GM19240 (cell line): ENCODE measurements at regions not wholly inside any gene's neighbourhood (a gene's known extent, or its start where the extent isn't known, plus 50 kb on each side); places are given as distances from the start of the nearest gene placed in this dataset.

ENCODE experiments used
- DNase-seq: peaks from one replicate; pipeline ENCODE4 v3.0.0; 2011; ENCODE audit warnings: low spot score; ENCODE audit not compliant: insufficient read length

GRCh38 chr4:176971576-176972115, 178.9 kb upstream of the VEGFC start:
- DNase-seq: no peak

- no peak for DNase-seq
Measured at GRCh38 chr4:176979416-176979815, 186.7 kb upstream of the VEGFC start.

- DNase-seq: no peak
Measured at GRCh38 chr4:176981074-176981473, 188.4 kb upstream of the VEGFC start.

- DNase-seq: no peak
Measured at GRCh38 chr4:176981551-176981950, 188.8 kb upstream of the VEGFC start.

GRCh38 chr4:176988226-176988625, 195.5 kb upstream of the VEGFC start:
- DNase-seq: no peak

- no peak for DNase-seq
Measured at GRCh38 chr4:176989186-176989585, 196.5 kb upstream of the VEGFC start.

- no peak for DNase-seq
Measured at GRCh38 chr4:176999935-177000543, 207.3 kb upstream of the VEGFC start.

- DNase-seq: no peak
Measured at GRCh38 chr4:177001271-177002175, 208.8 kb upstream of the VEGFC start.

GRCh38 chr4:177005674-177006230, 213.0 kb upstream of the VEGFC start:
- no peak for DNase-seq

GRCh38 chr4:177006331-177006730, 213.6 kb upstream of the VEGFC start:
- no peak for DNase-seq

GRCh38 chr4:177008071-177008835, 215.5 kb upstream of the VEGFC start:
- DNase-seq: no peak

- no peak for DNase-seq
Measured at GRCh38 chr4:177008836-177009501, 216.2 kb upstream of the VEGFC start.

GRCh38 chr4:177010418-177010817, 217.7 kb upstream of the VEGFC start:
- no peak for DNase-seq

GRCh38 chr4:177012918-177013545, 220.3 kb upstream of the VEGFC start:
- no peak for DNase-seq

GRCh38 chr4:177016541-177017141, 223.9 kb upstream of the VEGFC start:
- DNase-seq: no peak

- DNase-seq: no peak
Measured at GRCh38 chr4:177023951-177024350, 231.2 kb upstream of the VEGFC start.

- DNase-seq: no peak
Measured at GRCh38 chr4:177032341-177032740, 239.6 kb upstream of the VEGFC start.

GRCh38 chr4:177033135-177033534, 240.4 kb upstream of the VEGFC start:
- DNase-seq: no peak

- no peak for DNase-seq
Measured at GRCh38 chr4:177033632-177034031, 240.9 kb upstream of the VEGFC start.

- DNase-seq: no peak
Measured at GRCh38 chr4:177041356-177041755, 248.6 kb upstream of the VEGFC start.
